ENCODE measurements at regions not wholly inside any gene's neighbourhood (a gene's known extent, or its start where the extent isn't known, plus 50 kb on each side); places are given as distances from the start of the nearest gene placed in this dataset.

- TF ChIP-seq CTCF (IDR thresholded peaks at IDR 0.05): no peak
- TF ChIP-seq POLR2A (IDR thresholded peaks at IDR 0.05): no peak
Measured at GRCh38 chr16:85484347-85485300, 128.5 kb upstream of the GSE1 start.

Measured in thyroid gland (tissue), 4 donors.